ENCODE measurements at regions not wholly inside any gene's neighbourhood (a gene's known extent, or its start where the extent isn't known, plus 50 kb on each side); places are given as distances from the start of the nearest gene placed in this dataset.

DNA sequence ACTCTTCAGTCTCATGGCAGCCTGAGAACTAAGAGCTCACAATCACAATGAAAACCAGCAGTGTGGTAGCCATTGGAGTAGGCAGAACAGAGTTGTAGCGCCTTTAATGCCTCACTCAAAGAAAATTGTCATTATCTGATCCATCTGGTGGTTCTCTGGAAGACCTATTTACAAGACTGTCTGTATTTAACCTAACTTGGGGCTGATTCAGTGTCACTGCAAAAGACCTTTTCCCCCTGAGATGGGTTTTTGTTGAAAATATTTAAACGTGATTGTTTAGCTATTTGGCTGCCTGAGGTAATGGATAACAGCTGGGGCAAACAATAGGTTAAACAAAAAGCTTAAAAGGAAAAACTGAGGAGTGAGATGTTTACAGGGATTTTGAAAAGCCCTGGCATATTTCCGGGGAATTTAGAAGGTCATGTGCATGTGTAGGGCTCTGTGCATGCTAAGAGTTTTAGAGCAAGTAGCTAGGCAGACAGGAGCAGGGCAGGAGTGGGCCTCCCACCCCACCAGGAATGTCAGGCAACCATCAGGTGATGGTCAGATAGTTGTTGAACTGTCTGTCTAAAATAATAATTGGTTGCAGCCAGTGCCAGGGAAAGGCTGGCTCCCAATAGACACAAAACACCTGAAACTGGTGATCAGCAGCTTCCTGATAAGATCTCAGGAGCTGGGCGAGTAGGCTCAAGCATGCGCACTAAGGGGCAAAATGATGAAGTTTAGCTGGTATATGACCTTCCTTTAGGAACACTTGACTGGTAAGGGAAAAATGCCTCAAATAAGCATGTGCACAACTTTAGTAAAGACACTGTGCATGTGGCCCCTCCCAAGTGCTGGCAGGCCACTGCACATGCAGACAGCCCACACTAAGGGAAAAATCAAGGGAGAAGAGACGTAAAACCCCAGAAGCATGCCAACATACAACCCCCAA, 70.8 kb upstream of the AKIRIN2 start:
- TF ChIP-seq, protein P1, sequence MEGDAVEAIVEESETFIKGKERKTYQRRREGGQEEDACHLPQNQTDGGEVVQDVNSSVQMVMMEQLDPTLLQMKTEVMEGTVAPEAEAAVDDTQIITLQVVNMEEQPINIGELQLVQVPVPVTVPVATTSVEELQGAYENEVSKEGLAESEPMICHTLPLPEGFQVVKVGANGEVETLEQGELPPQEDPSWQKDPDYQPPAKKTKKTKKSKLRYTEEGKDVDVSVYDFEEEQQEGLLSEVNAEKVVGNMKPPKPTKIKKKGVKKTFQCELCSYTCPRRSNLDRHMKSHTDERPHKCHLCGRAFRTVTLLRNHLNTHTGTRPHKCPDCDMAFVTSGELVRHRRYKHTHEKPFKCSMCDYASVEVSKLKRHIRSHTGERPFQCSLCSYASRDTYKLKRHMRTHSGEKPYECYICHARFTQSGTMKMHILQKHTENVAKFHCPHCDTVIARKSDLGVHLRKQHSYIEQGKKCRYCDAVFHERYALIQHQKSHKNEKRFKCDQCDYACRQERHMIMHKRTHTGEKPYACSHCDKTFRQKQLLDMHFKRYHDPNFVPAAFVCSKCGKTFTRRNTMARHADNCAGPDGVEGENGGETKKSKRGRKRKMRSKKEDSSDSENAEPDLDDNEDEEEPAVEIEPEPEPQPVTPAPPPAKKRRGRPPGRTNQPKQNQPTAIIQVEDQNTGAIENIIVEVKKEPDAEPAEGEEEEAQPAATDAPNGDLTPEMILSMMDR (IDR thresholded peaks at IDR 0.05): no peak
- no peak for TF ChIP-seq POLR2A (IDR thresholded peaks at IDR 0.05)
- TF ChIP-seq EP300 (IDR thresholded peaks at IDR 0.05): no peak
